Upper lobe of right lung (tissue), 1 donor: ENCODE measurements at regions not wholly inside any gene's neighbourhood (a gene's known extent, or its start where the extent isn't known, plus 50 kb on each side); places are given as distances from the start of the nearest gene placed in this dataset.
"Not testable (repeated sequence)": the region's sequence is repeated elsewhere in the genome, so short reads cannot be mapped to it uniquely, and the experiment has no call there.

Experiments used
- ATAC-seq: fragments of 200-7000 bp; cut with Tn5 transposase; one replicate; pipeline ENCODE4 v1.9.1; 2020; ENCODE audit warnings: mild to moderate bottlenecking, moderate library complexity
- DNase-seq: peaks from one replicate; pipeline ENCODE4 v3.0.0-alpha.2; 2020
- H3K27ac ChIP-seq: fragments of 200-600 bp; one replicate; pipeline ENCODE4 v1.8.0; 2022
- H3K27me3 ChIP-seq: fragments of 200-600 bp; one replicate; pipeline ENCODE4 v1.8.0; 2022; ENCODE audit warnings: mild to moderate bottlenecking
- H3K36me3 ChIP-seq: fragments of 200-600 bp; one replicate; pipeline ENCODE4 v1.8.0; 2022
- H3K4me1 ChIP-seq: fragments of 200-600 bp; one replicate; pipeline ENCODE4 v1.8.0; 2022
- H3K4me3 ChIP-seq: fragments of 200-600 bp; one replicate; pipeline ENCODE4 v1.8.0; 2022; ENCODE audit warnings: mild to moderate bottlenecking
- H3K9me3 ChIP-seq: fragments of 200-600 bp; one replicate; pipeline ENCODE4 v1.8.0; 2022
- CTCF ChIP-seq: fragments of 200-600 bp; IDR thresholded peaks from one replicate; pipeline ENCODE4 v1.8.0; 2022; ENCODE audit warnings: antibody characterized with exemption
- intact Hi-C: fragments of 100-400 bp; cut with DNase I; formaldehyde crosslinking; loops from one replicate; pipeline ENCODE4 v1.11.0; 2022
- donor health status: DM: no; HTN: yes; CAD: no; lungs with severe emphysema.

- ATAC-seq (no peak), DNase-seq (no peak)
- no peak for TF ChIP-seq CTCF
- no peaks in the 10 kb centered on the region for H3K36me3 ChIP-seq
- H3K4me3 ChIP-seq, result no peak overlapping the region
- intact Hi-C loops, result no loop called here
- H3K27ac ChIP-seq, result no peak overlapping the region
- H3K4me1 ChIP-seq, result no peaks in the 10 kb centered on the region
- H3K9me3 ChIP-seq, result no peaks in the 10 kb centered on the region
- no peaks in the 10 kb centered on the region for H3K27me3 ChIP-seq
Observed at GRCh38 chr7:92955081-92955480, 118.7 kb upstream of the CDK6 start.

GRCh38 chr7:92953657-92954056 is 117.3 kb upstream of the CDK6 start:
- no peak for ATAC-seq
- no peak overlapping the region for H3K4me3 ChIP-seq
- no peaks in the 10 kb centered on the region for H3K9me3 ChIP-seq
- no peaks in the 10 kb centered on the region for H3K36me3 ChIP-seq
- DNase-seq, result no peak
- no peak for TF ChIP-seq CTCF
- H3K27me3 ChIP-seq, result no peaks in the 10 kb centered on the region
- no peaks in the 10 kb centered on the region for H3K4me1 ChIP-seq
- H3K27ac ChIP-seq, result no peak overlapping the region
- intact Hi-C loops, result no loop called here

- no peak for DNase-seq
- intact Hi-C loops, result no loop called here
- Histone ChIP-seq H3K36me3 (no peaks in the 10 kb centered on the region), H3K9me3 (no peaks in the 10 kb centered on the region), H3K27me3 (no peaks in the 10 kb centered on the region), H3K27ac (no peak overlapping the region), H3K4me1 (no peaks in the 10 kb centered on the region), H3K4me3 (no peak overlapping the region)
- no peak for ATAC-seq
- TF ChIP-seq CTCF, result no peak
Observed at GRCh38 chr7:92949748-92950147, 113.4 kb upstream of the CDK6 start.

- Histone ChIP-seq H3K27me3 (no peaks in the 10 kb centered on the region), H3K27ac (no peak overlapping the region), H3K4me3 (no peak overlapping the region), H3K36me3 (no peaks in the 10 kb centered on the region), H3K4me1 (no peaks in the 10 kb centered on the region), H3K9me3 (peaks cover 4% of the 10 kb centered on the region)
- no peak for DNase-seq
- no peak for ATAC-seq
- intact Hi-C loops, result no loop called here
- no peak for TF ChIP-seq CTCF
Observed at GRCh38 chr7:92945840-92946239, 109.5 kb upstream of the CDK6 start.

GRCh38 chr7:92944633-92945032 is 108.3 kb upstream of the CDK6 start:
- no peak for TF ChIP-seq CTCF
- DNase-seq (no peak), ATAC-seq (no peak)

GRCh38 chr7:92942706-92943105 is 106.3 kb upstream of the CDK6 start:
- H3K4me3 ChIP-seq, DNase-seq, H3K9me3 ChIP-seq, H3K27me3 ChIP-seq, H3K4me1 ChIP-seq, ATAC-seq, H3K27ac ChIP-seq, intact Hi-C loops, H3K36me3 ChIP-seq: not testable (repeated sequence)

More at GRCh38 chr7:92944633-92945032, 108.3 kb upstream of the CDK6 start:
- Histone ChIP-seq H3K27ac (no peak overlapping the region), H3K27me3 (no peaks in the 10 kb centered on the region), H3K36me3 (no peaks in the 10 kb centered on the region), H3K4me1 (no peaks in the 10 kb centered on the region), H3K4me3 (no peak overlapping the region), H3K9me3 (peaks cover 4% of the 10 kb centered on the region)
- intact Hi-C loops, result no loop called here
